HG03095 (cell line): ENCODE measurements at regions not wholly inside any gene's neighbourhood (a gene's known extent, or its start where the extent isn't known, plus 50 kb on each side); places are given as distances from the start of the nearest gene placed in this dataset.

Source experiments
- ATAC-seq: cut with Tn5 transposase; IDR thresholded peaks from one replicate; pipeline ENCODE4 v1.9.1; 2021; ENCODE audit warnings: moderate library complexity; ENCODE audit not compliant: unreplicated experiment

DNA sequence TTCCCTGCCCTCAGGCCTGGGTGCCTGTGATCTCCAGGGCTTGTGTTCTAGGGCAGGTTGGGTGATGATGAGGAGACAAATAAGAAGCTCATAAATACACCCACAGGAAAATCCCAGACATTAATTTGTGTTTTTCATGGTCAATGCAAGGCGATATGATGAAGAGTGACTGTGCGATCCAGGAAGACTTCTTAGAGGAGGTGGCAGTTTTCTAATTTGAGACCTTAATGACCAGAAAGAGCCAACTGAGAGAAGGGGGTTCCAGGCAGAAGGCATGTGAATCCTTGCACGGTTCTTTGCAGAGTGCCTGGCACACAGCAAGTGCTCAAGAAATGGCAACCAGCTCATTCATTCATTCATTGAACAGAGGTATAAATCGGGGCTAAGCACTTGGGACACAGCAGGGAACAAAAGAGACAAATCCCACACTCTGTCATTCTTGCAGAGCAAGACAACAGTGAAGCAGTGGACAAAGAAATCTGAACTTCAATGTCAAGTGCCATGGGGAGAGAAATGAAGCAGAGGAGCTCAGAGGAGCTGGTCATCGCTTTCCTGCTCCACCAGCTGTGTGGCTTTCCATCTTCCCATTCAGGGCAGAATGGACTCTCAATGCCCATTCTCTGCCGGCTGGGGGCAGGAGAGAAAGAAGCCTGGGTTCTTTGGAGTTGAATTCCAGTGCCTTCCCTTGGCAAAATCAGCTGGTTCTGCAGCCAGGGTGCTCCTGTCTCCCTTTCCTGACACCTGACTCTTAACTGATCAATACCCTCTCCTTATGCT, 128.3 kb downstream of the AACS start:
- no peak for ATAC-seq

DNA sequence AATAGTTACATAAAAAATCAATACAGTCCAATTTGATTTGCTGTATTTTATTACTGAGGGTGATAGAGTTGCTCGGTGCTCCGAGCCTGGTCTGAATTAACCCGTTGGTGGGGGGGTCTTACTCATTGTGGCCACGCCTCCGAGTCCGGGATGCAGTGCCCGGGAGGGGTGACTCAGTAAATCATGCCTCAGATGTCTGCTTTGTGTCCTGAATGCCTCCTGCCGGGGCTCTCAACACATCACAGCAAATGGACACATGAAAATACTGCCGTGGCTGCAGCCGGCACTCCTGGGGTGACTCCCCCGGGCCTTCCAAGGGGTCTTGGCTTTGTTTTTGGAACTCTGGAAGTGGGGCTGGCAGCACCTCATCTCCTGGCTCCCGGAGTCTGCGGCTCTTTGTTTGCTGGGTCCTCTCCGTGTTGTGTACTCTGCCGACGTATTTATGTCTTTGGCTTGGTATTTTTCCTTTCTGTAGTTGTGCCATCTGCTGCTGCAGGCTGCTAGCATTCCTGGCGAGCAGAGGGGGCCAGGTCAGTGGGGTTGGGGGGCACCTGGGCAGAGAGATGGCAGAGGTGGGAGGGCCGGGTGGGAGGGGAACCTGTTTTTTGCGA, 129.0 kb downstream of the AACS start:
- ATAC-seq = no peak

- ATAC-seq = no peak
Measured at GRCh38 chr12:125194987-125195386, 129.8 kb downstream of the AACS start.

GRCh38 chr12:125197326-125197725, 132.1 kb downstream of the AACS start:
- ATAC-seq = no peak

- ATAC-seq = no peak
Measured at GRCh38 chr12:125198652-125199051, 133.4 kb downstream of the AACS start.

GRCh38 chr12:125201090-125201489, 135.9 kb downstream of the AACS start:
- ATAC-seq = no peak

DNA sequence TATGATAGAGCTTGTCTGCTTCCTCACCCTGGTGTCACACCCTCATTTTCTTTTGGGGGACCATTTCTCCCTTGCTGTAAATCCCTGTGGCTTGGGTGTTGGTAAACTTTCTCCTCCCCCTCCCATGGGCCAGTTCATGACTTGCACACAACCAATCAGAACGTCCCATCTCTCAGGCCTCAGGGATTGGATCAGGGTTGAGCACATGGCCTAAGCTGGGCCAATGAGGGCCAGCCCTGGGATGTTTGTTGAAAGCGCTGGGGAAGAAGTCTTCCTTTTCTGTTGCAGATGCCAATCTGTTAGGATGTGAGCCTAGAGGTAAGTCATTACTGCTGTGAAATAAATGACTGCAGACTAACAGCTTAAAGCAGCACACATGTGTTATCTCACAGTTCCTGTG, 136.7 kb downstream of the AACS start:
- ATAC-seq = no peak

DNA sequence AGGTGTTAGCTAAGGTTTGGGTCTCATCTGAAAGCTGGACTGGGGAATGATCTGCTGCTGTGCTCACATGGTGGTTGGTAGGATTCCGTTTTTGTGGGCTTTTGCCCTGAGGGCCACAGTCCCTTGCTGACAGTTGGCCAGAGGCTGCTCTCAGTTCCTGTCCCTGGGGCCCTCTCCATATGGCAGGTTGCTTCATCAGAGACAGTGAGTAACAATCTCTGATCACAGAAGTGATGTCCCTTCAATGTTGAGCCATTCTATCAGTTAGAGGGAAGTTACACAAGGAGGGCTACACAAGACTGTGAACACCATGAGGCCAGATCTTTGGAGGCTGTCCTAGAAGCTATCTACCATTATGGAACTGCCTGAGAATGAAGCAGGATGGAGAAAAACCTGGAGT, 137.2 kb downstream of the AACS start:
- ATAC-seq = no peak

DNA sequence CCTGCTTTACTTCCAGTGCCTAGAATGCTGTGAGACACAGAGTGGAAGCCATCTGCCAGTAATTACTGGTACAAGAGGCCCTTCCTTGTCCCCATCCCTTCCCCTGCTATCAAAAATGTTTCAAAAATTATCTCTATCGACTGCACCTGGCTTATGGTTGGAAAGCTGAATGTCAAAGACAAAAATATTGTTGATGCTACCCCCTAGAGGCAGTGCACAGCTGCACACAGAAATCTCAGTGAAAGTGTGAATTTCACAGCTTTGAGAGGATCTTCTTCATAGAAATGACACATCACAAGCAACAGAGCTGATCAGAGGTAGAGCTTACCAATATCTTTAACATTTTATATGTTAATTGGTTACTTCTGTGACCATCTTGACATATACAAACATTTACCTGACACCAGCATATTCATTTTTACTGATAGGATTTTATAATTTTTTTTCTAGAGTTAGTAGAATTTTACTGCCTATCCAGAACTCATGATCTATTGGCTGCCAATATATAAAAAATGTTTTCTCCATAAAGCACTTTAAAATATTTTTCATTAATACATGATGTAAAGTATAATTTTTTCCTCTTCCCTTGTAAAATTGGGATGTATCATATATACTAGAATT, 138.0 kb downstream of the AACS start:
- no peak for ATAC-seq

DNA sequence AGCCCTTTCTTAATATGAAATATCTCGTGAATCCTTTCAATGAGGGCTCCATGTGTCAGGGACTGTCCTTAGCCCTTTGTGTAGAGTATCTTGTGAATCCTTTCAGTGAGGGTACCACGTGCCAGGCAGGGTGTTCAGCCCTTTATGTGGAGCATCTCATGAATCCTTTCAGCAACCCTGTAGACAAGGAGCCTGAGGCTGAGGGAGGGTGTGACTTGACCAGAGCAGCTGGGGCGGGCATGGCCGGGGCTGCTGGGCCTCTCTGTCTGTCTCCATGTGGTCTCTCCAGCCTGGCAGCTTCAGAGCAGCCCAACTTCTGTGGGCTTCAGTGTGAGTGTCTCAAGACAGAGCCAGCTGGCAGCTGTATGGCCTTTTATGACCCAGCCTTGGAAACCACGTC, 140.2 kb downstream of the AACS start:
- ATAC-seq = no peak

GRCh38 chr12:125206711-125207110, 141.5 kb downstream of the AACS start:
- no peak for ATAC-seq

- no peak for ATAC-seq
Measured at GRCh38 chr12:125208334-125208733, 143.1 kb downstream of the AACS start.

GRCh38 chr12:125208942-125209341, 143.7 kb downstream of the AACS start:
- ATAC-seq = no peak

GRCh38 chr12:125210104-125210755, 145.0 kb downstream of the AACS start:
- ATAC-seq = no peak

DNA sequence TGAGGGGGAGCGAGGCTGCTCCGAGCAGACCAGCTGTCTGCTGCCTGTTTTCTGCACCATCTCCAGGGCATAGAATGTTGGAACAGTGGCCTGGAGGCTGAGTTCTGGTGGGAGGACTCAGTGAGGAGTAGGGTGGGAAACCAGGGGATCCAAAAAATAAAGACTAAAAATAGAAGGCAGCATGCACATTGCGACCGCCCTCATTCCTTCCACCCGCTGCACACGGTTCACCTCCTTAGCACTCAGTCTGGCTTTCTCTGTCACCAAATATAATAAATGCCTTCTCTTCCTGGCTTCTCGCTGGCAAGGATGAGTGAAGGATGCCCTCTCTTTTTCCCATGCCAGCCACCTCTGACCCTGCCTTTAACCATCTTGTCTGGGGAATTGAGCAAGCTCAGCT, 146.2 kb downstream of the AACS start:
- ATAC-seq = no peak

GRCh38 chr12:125214289-125214688, 149.1 kb downstream of the AACS start:
- ATAC-seq = no peak

DNA sequence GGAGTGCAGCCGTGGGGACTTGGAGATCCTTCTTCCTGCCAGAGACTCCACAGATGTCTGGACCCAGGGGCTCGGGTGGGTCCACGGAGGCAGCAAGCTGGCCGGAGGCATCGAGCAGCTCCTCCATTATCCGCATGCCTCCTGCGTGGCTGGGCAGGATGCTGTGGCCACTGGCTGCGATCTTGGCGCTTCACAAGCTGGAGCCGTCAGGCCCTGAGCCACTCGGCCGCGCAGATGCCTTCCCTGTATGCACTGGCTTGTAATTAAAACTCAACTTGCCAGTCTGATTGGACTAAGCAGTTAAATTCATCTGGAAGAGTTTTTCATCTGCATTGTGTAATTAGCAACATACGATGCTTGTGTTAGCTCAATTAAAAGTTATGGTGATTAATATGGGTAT, 151.5 kb downstream of the AACS start:
- no peak for ATAC-seq

DNA sequence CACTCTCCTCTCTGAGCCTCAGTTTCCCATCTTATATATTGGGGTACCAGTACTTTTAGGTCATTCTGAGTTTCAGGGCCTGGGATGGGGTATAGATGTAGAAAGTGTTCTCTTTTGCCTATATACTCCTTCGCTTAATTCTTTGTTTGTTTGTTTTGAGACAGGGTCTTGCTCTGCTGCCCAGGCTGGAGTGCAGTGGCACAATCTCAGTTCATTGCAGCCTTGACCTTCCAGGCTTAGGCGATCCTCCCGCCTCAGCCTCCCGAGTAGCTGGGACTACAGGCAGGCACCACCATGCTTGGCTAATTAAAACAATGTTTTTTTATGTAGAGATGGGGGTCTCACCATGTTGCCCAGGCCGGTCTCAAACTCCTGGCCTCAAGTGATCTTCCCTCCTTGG, 152.1 kb downstream of the AACS start:
- no peak for ATAC-seq

- ATAC-seq = no peak
Measured at GRCh38 chr12:125218952-125219351, 153.7 kb downstream of the AACS start.

- no peak for ATAC-seq
Measured at GRCh38 chr12:125220404-125221273, 155.4 kb downstream of the AACS start.

- no peak for ATAC-seq
Measured at GRCh38 chr12:125221602-125222001, 156.4 kb downstream of the AACS start.
